Fibroblast of lung (primary cell): ENCODE measurements at regions not wholly inside any gene's neighbourhood (a gene's known extent, or its start where the extent isn't known, plus 50 kb on each side); places are given as distances from the start of the nearest gene placed in this dataset.

Experiments
- DNase-seq, 2 donors: peaks; one replicate each; pipeline versions ENCODE4 v3.0.0 to v3.0.0-alpha.2; 2010; ENCODE audit warnings: low read depth in 2 of 2
- H2AFZ ChIP-seq: 2 replicates; pipeline ENCODE4 v1.5.1; 2012; ENCODE audit warnings: low read length, control low read depth, inconsistent platforms
- H3K27ac ChIP-seq: 2 replicates; pipeline ENCODE4 v1.5.1; 2011; ENCODE audit warnings: low read length, control low read depth; ENCODE audit not compliant: insufficient read depth
- H3K27me3 ChIP-seq: 2 replicates; pipeline ENCODE4 v1.5.1; 2011; ENCODE audit warnings: mild to moderate bottlenecking, low read length; ENCODE audit not compliant: control insufficient read depth, insufficient read depth
- H3K36me3 ChIP-seq: 2 replicates; pipeline ENCODE4 v1.5.1; 2011; ENCODE audit warnings: low read length; ENCODE audit not compliant: control insufficient read depth, insufficient read depth
- H3K4me1 ChIP-seq: 2 replicates; pipeline ENCODE4 v1.5.1; 2011; ENCODE audit warnings: low read length; ENCODE audit not compliant: control insufficient read depth, insufficient read depth; ENCODE audit errors: extremely low read depth
- H3K4me2 ChIP-seq: 2 replicates; pipeline ENCODE4 v1.5.1; 2011; ENCODE audit warnings: low read length, control low read depth; ENCODE audit not compliant: insufficient read depth; ENCODE audit errors: extremely low read depth
- H3K4me3 ChIP-seq, 4 experiments: fragments of 200-600 bp in 1 of 4; sonication (generic) in 1 of 4; replicated peaks in 1 of 4; 2 replicates each; pipeline ENCODE4 v1.5.1; 2011 to 2016; ENCODE audit warnings: low read length in 4 of 4, low read depth in 3 of 4, mild to moderate bottlenecking in 3 of 4, control low read depth in 2 of 4, inconsistent platforms in 1 of 4, mixed read lengths in 1 of 4; ENCODE audit not compliant: insufficient read depth in 1 of 4; ENCODE audit errors: control extremely low read depth in 1 of 4
- H3K79me2 ChIP-seq: 2 replicates; pipeline ENCODE4 v1.5.1; 2012; ENCODE audit warnings: mild to moderate bottlenecking, low read length, inconsistent platforms; ENCODE audit not compliant: control insufficient read depth, insufficient read depth
- H3K9ac ChIP-seq: 2 replicates; pipeline ENCODE4 v1.5.1; 2011; ENCODE audit warnings: mild to moderate bottlenecking, low read length, control low read depth; ENCODE audit not compliant: insufficient read depth
- H3K9me3 ChIP-seq: 2 replicates; pipeline ENCODE4 v1.5.1; 2012; ENCODE audit warnings: low read depth, low read length; ENCODE audit not compliant: control insufficient read depth, insufficient read depth
- H4K20me1 ChIP-seq: 2 replicates; pipeline ENCODE4 v1.5.1; 2011; ENCODE audit warnings: low read length; ENCODE audit not compliant: control insufficient read depth, insufficient read depth; ENCODE audit errors: extremely low read depth
- CTCF ChIP-seq, 2 donors: IDR thresholded peaks in 1 of 2; conservative IDR thresholded peaks in 1 of 2; 1 replicate in 1 of 2; 2 replicates in 1 of 2; pipeline ENCODE4 v1.5.1; 2011 to 2012; ENCODE audit warnings: low read length in 2 of 2, control low read depth in 1 of 2, inconsistent platforms in 1 of 2, low read depth in 1 of 2, mild to moderate bottlenecking in 1 of 2
- EZH2 ChIP-seq: IDR thresholded peaks from 2 replicates; pipeline ENCODE4 v1.5.1; 2012; ENCODE audit warnings: low read length, control low read depth, mild to moderate bottlenecking; ENCODE audit errors: missing control alignments

DNA sequence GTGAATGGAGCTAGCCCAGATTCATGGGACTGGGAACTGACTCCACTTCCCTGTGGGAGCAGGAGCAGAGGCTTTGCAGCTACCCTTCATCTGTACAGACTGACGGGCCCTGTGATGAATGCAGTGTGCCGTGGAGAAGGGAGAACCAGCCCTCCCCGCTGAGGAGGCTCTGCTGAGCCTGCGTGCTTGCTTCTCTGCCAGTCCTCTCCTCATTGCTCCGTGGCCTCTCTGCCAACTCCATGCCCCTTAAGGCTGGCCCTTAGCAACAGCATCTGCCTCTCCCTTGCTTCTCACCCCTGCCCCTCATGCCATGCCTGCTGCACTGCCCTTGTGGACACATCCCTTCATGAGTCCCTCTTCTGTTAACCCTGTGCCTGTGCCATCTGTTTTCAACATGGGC lies 53.6 kb downstream of the GADD45G start:
- TF ChIP-seq CTCF (conservative IDR thresholded peaks at IDR 0.05 in 1 of 2, IDR thresholded peaks at IDR 0.05 in 1 of 2; ENCODE audit: low read depth in 1 of 2, low read length in 2 of 2) (no peak), EZH2 (no peak)
- DNase-seq: no peak
- no peak overlapping the region for H3K4me3 ChIP-seq
- no peaks in the 10 kb centered on the region for H3K27me3 ChIP-seq
- H3K9me3 ChIP-seq: no peaks in the 10 kb centered on the region
- H3K36me3 ChIP-seq: no peaks in the 10 kb centered on the region
- no peak overlapping the region for H3K4me2 ChIP-seq
- no peak overlapping the region for H2AFZ ChIP-seq
- no peaks in the 10 kb centered on the region for H4K20me1 ChIP-seq
- no peaks in the 10 kb centered on the region for H3K4me1 ChIP-seq
- H3K27ac ChIP-seq: no peak overlapping the region
- no peaks in the 10 kb centered on the region for H3K79me2 ChIP-seq
- H3K9ac ChIP-seq: no peak overlapping the region

DNA sequence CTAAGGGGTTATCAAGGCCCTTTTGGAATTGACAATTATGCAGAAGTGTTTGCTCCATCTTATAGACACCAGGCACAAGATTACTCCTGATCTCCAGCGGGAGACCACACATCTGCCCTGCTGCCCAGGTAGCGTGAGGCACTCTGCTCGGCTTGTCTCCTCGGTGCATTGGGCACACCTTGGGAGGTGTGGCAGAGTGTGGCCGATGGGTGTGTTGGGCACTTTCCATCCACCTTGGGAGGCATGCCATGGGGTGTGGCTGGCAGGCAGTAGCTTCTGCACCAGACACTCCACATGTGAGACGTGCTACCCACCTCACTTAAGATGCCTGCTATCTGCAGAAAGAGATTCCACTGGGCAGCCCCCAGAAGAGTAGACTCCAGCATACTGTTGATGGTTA lies 54.1 kb downstream of the GADD45G start:
- H3K27ac ChIP-seq: no peak overlapping the region
- no peak for TF ChIP-seq EZH2
- no peak for TF ChIP-seq CTCF (conservative IDR thresholded peaks at IDR 0.05 in 1 of 2, IDR thresholded peaks at IDR 0.05 in 1 of 2; ENCODE audit: low read depth in 1 of 2, low read length in 2 of 2)
- H3K4me3 ChIP-seq: no peak overlapping the region

DNA sequence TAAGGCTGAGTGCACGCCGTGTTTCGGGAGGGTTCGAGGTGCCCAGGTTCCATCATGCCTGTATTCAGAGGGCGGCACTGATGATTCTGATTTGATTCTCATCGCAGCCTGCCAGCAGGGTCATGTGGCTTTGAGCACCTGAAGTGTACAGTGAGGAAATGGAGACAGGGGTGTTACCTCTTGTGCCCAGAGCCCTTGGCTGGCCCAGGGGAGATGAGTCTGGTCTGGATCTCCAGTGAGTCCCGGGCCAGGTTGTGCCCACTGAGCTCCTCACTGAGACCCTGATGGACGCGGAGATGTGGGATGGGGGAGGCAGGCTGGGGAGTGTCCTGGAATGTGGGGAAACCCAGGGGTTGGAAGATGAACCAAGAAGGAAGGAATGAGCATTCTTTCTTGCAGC lies 54.7 kb downstream of the GADD45G start:
- H2AFZ ChIP-seq: no peak overlapping the region
- no peak overlapping the region for H3K4me3 ChIP-seq
- H3K79me2 ChIP-seq: no peaks in the 10 kb centered on the region
- H3K4me2 ChIP-seq: no peak overlapping the region
- H3K4me1 ChIP-seq: no peaks in the 10 kb centered on the region
- no peaks in the 10 kb centered on the region for H3K9me3 ChIP-seq
- no peak for DNase-seq
- H4K20me1 ChIP-seq: no peaks in the 10 kb centered on the region
- H3K27me3 ChIP-seq: no peaks in the 10 kb centered on the region
- TF ChIP-seq EZH2: no peak
- TF ChIP-seq CTCF (conservative IDR thresholded peaks at IDR 0.05 in 1 of 2, IDR thresholded peaks at IDR 0.05 in 1 of 2; ENCODE audit: low read depth in 1 of 2, low read length in 2 of 2): no peak
- H3K9ac ChIP-seq: no peak overlapping the region
- H3K36me3 ChIP-seq: no peaks in the 10 kb centered on the region
- H3K27ac ChIP-seq: no peak overlapping the region

More for the DNA sequence above, 54.1 kb downstream of the GADD45G start:
- Histone ChIP-seq H3K9ac (no peak overlapping the region), H3K4me2 (no peak overlapping the region), H3K9me3 (no peaks in the 10 kb centered on the region), H3K27me3 (no peaks in the 10 kb centered on the region), H3K79me2 (no peaks in the 10 kb centered on the region), H2AFZ (no peak overlapping the region), H4K20me1 (no peaks in the 10 kb centered on the region), H3K36me3 (no peaks in the 10 kb centered on the region), H3K4me1 (no peaks in the 10 kb centered on the region)
- no peak for DNase-seq
